HG02798 (cell line): ENCODE measurements at regions not wholly inside any gene's neighbourhood (a gene's known extent, or its start where the extent isn't known, plus 50 kb on each side); places are given as distances from the start of the nearest gene placed in this dataset.

Experiments used
- ATAC-seq: cut with Tn5 transposase; IDR thresholded peaks from one replicate; pipeline ENCODE4 v1.9.1; 2021; ENCODE audit warnings: mild to moderate bottlenecking; ENCODE audit not compliant: unreplicated experiment, poor library complexity

DNA sequence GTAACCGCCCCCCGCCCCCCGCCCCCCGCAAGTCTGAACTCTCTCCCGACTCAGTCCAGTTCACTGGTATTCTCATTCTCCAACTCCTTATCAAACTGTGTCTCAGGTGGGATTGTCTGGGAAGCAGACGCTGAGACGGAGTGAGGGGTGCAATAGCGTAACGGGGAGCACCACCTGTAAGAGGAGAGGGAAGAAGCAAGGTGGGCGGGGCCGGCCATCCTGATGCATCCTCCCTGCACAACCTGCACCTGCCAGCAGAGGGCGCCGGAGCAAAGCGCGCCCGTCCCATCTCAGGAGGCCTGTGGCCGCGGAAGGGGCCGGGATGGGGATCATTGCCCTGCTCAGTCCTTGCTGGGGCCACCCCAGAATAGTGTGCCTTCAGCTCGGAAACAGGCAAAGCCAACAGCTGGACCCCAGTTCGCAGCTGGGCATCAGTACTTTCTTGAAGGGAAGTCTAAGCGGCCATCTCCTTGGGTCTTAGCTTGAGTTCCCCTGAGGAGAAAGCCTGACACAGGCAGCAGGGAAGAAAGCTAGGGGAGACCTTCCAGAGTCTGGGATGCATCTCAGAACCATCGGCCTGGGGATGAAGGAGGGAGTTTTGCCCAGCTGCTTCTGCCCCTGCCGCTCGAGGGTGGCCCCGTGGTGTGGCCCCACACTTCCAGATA lies 208.0 kb downstream of the TFCP2L1 start:
- peak; percentile 63 for ATAC-seq

DNA sequence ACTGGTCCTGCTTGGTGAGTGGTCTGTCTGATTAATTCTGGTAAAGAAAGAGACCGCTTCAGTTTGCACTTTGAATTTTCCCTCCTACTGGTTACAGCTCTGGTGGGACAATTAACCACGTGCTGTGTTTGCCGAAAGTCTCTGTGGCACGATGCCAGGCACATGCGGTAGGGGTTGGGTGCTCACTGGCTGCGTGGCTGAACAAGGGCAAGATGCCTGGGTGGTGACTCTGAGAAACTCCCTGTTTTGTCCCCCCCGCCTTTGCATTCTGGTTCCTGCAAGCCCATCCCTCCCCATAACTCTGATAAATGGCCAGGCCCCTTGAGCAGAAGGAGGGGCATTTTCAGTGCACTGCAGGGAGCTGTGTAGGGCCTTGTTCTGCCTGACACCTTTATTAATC lies 206.1 kb downstream of the TFCP2L1 start:
- ATAC-seq = no peak

DNA sequence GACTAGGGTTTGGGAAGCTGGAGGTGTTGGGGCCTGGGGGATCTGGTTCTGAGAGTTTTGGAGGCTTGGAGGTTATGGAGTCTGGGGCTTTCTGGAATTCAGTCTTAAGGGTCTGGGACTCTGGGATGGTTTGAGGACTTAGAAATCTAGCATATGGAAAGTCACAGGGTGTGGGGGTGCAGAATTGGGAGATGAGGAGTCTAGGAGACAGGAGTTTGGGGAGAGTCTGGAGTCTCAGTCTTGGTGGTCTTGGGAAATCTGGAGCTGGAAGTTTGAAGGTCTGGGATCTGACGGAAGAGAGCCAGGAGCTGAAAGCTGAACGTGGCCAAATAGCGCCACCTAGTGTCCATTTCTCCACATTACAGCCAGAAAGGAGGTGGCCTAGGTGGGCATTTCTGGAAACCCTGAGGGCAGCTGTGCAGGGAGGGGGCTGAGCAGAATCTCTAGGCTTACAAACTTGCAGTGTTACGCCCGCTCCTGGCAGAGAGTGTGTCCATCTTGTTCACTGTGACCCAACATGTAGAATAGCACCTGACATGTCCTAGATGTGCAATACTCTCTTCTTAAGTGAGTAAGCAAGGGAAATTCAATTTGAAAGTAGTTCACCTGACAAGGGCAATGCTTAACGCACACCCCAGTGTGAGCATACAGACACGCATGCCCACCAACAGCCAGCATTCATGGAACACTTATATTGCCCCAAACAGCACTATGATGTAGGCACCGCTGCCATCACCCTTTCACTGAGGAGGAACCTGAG lies 204.8 kb downstream of the TFCP2L1 start:
- ATAC-seq = peak; percentile 51

GRCh38 chr2:121081701-121082100 lies 203.3 kb downstream of the TFCP2L1 start:
- no peak for ATAC-seq

DNA sequence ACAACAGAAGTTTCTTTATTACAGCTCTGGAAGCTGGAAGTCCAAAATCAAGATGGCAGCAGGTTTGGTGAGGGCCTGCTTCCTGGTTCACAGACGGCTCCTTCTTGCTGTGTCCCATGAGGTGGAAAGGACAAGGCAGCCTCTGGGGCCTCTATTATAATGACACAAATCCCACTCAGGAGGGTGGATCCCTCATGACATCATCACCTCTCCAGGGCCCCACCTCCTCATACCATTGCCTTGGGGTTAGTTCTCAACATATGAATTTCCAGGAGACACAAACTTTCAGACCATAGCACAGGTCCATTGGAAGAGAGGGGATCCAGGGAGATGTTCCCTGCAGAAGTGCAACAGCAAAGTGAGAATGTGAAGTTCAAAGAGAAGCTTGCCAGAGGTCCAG lies 202.8 kb downstream of the TFCP2L1 start:
- no peak for ATAC-seq

DNA sequence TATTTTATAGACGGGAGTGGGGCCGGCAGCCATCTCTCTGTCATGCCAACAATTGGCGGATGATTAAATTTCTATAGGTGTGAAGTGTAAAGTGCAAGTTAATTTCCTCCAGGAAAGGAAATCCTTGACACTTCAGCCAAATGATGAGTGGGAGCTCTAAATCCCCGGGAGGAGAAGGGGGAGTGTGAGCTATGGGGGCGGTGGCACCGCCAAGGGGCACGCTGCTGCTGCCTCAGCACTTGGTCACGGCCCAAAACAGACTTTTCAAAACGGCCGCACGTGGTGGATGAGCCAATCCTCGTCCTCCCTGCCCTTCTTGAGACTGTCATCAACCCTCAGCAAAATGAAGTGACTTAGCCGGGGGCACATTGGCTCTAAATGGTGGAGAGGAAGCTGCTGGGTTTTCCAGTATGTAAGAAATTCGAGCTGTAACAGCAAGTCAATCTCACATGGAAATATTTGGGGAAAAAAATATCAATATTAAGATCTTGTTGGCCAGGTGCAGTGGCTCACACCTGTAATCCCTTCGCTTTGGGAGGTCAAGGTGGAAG lies 200.8 kb downstream of the TFCP2L1 start:
- no peak for ATAC-seq

DNA sequence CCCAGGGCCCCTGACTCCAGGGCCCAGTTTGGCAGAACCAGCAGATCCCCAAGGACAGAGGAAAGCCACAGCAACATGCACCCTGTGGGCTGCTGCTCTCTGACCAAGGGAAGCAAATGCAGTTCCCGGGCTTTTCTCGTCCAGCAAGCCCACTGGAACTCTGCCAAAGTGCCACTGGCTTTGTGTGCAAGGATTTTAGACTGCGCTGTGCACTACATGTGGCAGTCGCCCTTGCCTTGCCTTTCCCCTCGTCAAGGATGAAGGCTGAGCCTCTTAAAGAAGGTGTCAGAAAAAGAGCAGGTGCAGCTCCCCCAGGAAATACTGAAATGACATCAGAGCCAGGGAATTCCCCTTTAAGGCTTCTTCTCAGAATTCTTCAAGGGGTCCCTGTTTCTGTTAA lies 199.2 kb downstream of the TFCP2L1 start:
- no peak for ATAC-seq

DNA sequence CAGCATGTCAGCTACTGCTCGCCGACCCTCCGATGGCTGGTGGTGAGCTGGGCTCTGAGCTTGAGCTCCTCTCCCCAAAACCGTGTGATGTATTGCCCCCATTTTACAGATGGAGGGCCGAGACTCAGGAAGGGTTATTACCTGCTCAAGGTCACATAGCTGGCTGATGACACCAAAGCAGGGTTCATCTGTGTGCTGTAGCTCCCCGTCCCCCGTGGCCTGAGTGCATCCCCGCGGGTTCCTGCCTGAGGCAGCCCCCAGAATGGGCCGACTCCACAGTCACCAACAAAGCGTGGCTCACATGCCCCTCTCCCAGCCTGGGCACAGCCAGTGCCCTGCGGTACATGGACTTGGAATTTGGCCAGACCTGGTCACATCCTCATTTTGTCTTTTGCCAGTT lies 198.6 kb downstream of the TFCP2L1 start:
- ATAC-seq = no peak

GRCh38 chr2:121087117-121087516 lies 197.9 kb downstream of the TFCP2L1 start:
- no peak for ATAC-seq

GRCh38 chr2:121088251-121089165 lies 196.5 kb downstream of the TFCP2L1 start:
- ATAC-seq = no peak

GRCh38 chr2:121089166-121089510 lies 195.9 kb downstream of the TFCP2L1 start:
- ATAC-seq = no peak

GRCh38 chr2:121090088-121090715 lies 194.8 kb downstream of the TFCP2L1 start:
- no peak for ATAC-seq

DNA sequence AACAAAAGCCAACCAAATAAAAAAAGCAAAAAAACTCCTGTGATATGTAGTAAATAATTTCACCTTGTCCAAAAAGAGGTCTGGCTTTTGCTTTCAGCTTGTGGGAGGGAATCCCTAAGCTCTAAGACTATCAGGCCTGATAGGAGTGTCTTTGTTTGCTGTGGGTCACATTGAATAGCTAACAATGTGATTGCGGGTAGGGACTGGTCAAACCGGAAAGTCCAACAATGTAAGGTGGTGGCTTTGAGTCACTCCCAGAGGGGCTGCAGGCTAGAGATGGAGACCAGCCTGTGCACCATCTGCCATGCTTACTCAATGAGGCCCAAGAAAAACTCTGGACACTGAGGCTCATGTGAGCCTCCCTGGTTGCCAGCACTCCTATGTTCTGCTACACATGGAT lies 192.9 kb downstream of the TFCP2L1 start:
- no peak for ATAC-seq

DNA sequence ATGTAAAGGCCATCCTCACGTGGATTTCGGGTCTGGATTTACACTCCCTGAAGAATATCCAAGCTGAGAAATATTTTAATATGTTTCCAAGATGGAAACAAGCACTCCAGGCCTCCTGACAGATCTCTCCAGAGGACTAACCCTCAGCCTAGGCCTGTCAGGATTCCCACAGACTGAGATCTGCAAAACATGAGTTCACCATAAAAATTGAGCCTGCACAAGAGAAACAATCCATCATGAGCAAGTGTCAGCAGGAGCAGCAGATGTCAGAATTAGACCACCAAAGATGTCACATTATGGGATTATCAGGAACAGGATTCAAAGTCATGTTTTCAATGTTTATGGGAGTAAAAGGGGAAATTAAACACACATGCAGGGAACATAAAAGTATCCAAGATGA lies 191.3 kb downstream of the TFCP2L1 start:
- ATAC-seq = no peak

DNA sequence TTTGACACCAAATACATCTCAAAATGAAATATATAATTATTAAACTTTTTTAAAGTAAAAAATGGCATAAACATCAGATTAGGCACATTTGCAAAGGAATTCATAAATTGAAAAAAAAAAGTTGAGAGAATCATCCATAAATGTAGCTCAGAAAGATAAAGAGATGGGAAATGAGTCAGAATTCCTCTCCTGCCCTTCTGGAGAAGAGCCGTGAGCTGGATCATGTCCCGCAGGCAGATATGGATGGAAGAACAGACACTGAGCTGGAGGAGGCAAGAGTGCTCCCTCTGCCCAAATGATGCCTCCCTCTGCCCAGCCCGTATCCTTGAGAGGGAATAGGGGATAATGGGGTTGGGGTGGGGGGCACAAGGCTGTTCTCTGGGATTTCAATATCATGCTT lies 190.9 kb downstream of the TFCP2L1 start:
- no peak for ATAC-seq

DNA sequence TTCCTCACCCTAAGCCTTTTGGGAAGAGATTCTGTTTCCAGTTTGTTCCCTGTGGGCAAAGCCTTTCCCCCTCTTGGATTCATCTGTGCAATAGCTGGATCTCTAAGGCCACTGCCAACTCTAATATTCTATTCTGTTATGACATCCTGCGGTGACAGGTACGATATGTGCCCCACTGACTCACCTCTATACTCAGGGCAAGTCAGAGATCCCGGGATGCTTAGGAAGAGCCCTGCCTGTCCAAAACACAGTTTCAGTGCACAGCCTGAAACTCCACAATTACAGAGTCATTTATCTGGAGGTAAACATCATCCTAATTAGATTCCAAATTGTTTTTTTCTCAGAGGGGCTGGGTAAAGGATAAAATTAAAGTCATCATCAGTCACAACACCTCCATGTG lies 190.2 kb downstream of the TFCP2L1 start:
- no peak for ATAC-seq

DNA sequence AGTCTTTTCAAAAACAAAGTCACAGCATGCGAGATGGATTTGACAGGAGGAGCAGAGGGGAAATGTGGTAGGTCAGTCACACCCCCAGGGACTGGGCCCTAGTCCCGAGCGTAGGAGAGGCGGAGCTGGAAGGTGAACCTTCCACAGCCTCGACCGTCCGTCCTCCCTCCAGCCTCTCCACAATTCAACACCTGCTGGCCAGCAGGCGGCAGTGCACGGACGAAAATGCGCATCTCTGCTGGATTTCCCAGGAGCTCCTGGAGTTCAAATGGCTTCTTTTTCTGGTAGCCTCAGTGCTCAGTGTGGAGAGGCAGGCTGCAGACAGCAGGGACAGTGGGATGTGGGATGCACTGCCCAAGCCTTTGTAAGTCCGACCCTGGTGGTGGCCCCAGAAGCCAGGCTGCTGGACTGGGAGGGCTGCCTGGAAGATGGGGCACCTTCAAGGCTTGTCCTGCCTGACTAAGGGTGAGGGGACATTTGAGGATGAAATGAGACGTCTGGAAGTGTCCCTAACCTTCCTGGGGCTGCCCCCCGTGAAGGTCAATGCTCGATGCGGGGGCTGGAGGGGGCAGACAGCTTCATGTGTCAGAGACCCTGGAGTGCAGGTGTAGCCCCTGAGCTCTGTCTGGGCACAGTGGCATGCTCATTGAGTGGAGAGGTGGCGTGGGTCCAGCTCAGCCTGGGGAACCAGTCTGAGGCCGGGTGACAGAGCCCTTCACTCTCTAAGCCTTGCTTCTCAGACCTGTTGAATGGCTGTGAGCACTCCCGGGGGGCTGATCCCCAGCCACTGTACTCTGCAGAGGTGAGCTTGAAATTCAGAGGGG lies 189.5 kb downstream of the TFCP2L1 start:
- ATAC-seq = peak; percentile 67

DNA sequence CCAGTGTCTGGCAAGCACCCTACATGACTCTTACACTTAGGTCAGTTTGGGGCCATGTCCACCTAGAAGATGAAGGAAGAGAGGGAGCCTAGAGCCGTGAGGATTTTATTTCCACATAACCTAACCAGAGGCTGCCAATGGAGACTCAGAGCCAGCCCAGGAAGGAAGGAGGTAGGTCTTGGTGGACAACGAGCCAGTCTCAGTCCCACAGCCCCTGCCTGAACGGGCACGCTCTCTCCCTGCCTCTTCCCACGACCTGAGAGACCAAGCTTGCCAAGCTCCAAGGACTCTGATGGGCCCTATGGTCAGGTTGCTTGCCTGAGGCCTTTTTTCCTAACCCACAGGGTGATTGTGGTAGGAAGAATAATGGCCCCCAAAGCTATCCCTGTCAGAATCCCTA lies 188.4 kb downstream of the TFCP2L1 start:
- ATAC-seq = no peak

GRCh38 chr2:121098556-121098955 lies 186.4 kb downstream of the TFCP2L1 start:
- ATAC-seq = no peak
